ENCODE measurements at regions not wholly inside any gene's neighbourhood (a gene's known extent, or its start where the extent isn't known, plus 50 kb on each side); places are given as distances from the start of the nearest gene placed in this dataset.

DNA sequence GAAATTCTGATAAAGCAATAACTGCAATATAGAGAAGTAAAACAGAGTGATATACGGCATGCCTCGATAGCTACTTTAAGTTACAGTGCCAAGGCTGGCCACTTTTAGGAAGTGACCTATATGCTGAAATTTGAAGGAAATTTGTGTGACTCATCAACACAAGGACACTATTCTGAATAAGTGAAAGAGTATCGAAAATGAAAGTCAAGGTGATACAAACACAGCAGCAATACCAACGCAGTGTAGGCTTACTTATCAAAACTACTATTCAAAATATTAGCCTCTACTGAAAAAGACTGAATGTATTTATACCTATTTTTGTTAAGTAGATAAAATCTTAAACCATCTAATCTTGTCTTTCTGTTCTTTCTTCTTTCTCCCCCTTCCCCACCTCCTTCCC is 459.9 kb upstream of the GNPDA2 start:
- H3K4me1 ChIP-seq (ENCODE audit: insufficient read depth, low read length) = no peaks in the 10 kb centered on the region
- no peak for FAIRE-seq
- CTCF ChIA-PET (ENCODE audit: low intra/inter-chr PET ratio, low total read pairs) = no interaction called here
- no peak for ATAC-seq
- no TSS peak for BruUV-seq (replicated peaks)
- H3K79me2 ChIP-seq (ENCODE audit: insufficient read depth, low read length) = no peaks in the 10 kb centered on the region
- POLR2A ChIA-PET = no interaction called here
- H3K9ac ChIP-seq (ENCODE audit: insufficient read depth, low read depth, low read length) = no peak overlapping the region
- no peaks in the 10 kb centered on the region for H3K9me3 ChIP-seq (ENCODE audit: low read length)
- no peak overlapping the region for H3K4me2 ChIP-seq (ENCODE audit: low read depth, low read length)
- intact Hi-C loops (cut with micrococcal nuclease; ENCODE audit: unreplicated experiment) = no loop called here
- no peaks in the 10 kb centered on the region for H3K36me3 ChIP-seq (replicated peaks in 1 of 2; ENCODE audit: control insufficient read depth in 1 of 2, insufficient read depth in 2 of 2, low read length in 2 of 2)
- no peaks in the 10 kb centered on the region for H3K27me3 ChIP-seq (ENCODE audit: control insufficient read depth in 1 of 2, insufficient read depth in 2 of 2, low read length in 2 of 2)
- H3K27ac ChIP-seq (ENCODE audit: extremely low read length, insufficient read depth, low read length) = no peak overlapping the region
- WGBS (ENCODE audit: low lambda C conversion rate) = 2% methylated on average over 4 of the region's 4 CpGs
- TF ChIP-seq HNRNPK (IDR thresholded peaks at IDR 0.05; ENCODE audit: low read depth, low read length, poor library complexity, severe bottlenecking) (peak; percentile 63), CREBL2 (CRISPR knock-in tag; IDR thresholded peaks at IDR 0.05; ENCODE audit: borderline replicate concordance) (no peak)
- DNase-seq (ENCODE audit: low spot score) = no peak
- H3K4me3 ChIP-seq (replicated peaks in 1 of 3; ENCODE audit: insufficient read depth in 1 of 3, low read depth in 2 of 3, low read length in 3 of 3) = no peak overlapping the region
- H2AFZ ChIP-seq (ENCODE audit: low read length) = no peak overlapping the region
- no peaks in the 10 kb centered on the region for H4K20me1 ChIP-seq (ENCODE audit: insufficient read depth, low read length)
- in situ Hi-C loops (cut with HindIII; ENCODE audit: extremely low pct_ligation_motif_present, low pct_unique_long_range_greater_than_20kb) = no loop called here

- H3K27me3 ChIP-seq (ENCODE audit: control insufficient read depth in 1 of 2, insufficient read depth in 2 of 2, low read length in 2 of 2) = no peaks in the 10 kb centered on the region
- no peak for DNase-seq (ENCODE audit: low spot score)
- ChIA-PET POLR2A (no interaction called here), CTCF (ENCODE audit: low intra/inter-chr PET ratio, low total read pairs) (no interaction called here)
- H3K4me3 ChIP-seq (replicated peaks in 1 of 3; ENCODE audit: insufficient read depth in 1 of 3, low read depth in 2 of 3, low read length in 3 of 3) = no peak overlapping the region
- in situ Hi-C loops (cut with HindIII; ENCODE audit: extremely low pct_ligation_motif_present, low pct_unique_long_range_greater_than_20kb) = no loop called here
- no peaks in the 10 kb centered on the region for H4K20me1 ChIP-seq (ENCODE audit: insufficient read depth, low read length)
- no peak for FAIRE-seq
- intact Hi-C loops (cut with micrococcal nuclease; ENCODE audit: unreplicated experiment) = no loop called here
- no TSS peak for BruUV-seq (replicated peaks)
- H3K36me3 ChIP-seq (replicated peaks in 1 of 2; ENCODE audit: control insufficient read depth in 1 of 2, insufficient read depth in 2 of 2, low read length in 2 of 2) = no peaks in the 10 kb centered on the region
- ATAC-seq = no peak
- 0% methylated on average over 2 of the region's 2 CpGs for WGBS (ENCODE audit: low lambda C conversion rate)
- H3K79me2 ChIP-seq (ENCODE audit: insufficient read depth, low read length) = no peaks in the 10 kb centered on the region
- no peak overlapping the region for H2AFZ ChIP-seq (ENCODE audit: low read length)
- H3K27ac ChIP-seq (ENCODE audit: extremely low read length, insufficient read depth, low read length) = no peak overlapping the region
- no peak overlapping the region for H3K9ac ChIP-seq (ENCODE audit: insufficient read depth, low read depth, low read length)
- no peak overlapping the region for H3K4me2 ChIP-seq (ENCODE audit: low read depth, low read length)
- no peaks in the 10 kb centered on the region for H3K4me1 ChIP-seq (ENCODE audit: insufficient read depth, low read length)
- H3K9me3 ChIP-seq (ENCODE audit: low read length) = no peaks in the 10 kb centered on the region
- TF ChIP-seq ZNF296 (CRISPR knock-in tag; conservative IDR thresholded peaks at IDR 0.05) (no peak), IRF2 (CRISPR knock-in tag; IDR thresholded peaks at IDR 0.05) (no peak), IRF9 (CRISPR knock-in tag; IDR thresholded peaks at IDR 0.05; ENCODE audit: borderline replicate concordance) (no peak), ZNF543 (CRISPR knock-in tag; IDR thresholded peaks at IDR 0.05) (no peak), DNMT3B (CRISPR knock-in tag; conservative IDR thresholded peaks at IDR 0.05) (no peak), ZBTB7A (CRISPR knock-in tag; IDR thresholded peaks at IDR 0.05) (no peak), ZBTB26 (CRISPR knock-in tag; IDR thresholded peaks at IDR 0.05; ENCODE audit: borderline replicate concordance) (no peak)
- TF ChIP-seq, protein P1, sequence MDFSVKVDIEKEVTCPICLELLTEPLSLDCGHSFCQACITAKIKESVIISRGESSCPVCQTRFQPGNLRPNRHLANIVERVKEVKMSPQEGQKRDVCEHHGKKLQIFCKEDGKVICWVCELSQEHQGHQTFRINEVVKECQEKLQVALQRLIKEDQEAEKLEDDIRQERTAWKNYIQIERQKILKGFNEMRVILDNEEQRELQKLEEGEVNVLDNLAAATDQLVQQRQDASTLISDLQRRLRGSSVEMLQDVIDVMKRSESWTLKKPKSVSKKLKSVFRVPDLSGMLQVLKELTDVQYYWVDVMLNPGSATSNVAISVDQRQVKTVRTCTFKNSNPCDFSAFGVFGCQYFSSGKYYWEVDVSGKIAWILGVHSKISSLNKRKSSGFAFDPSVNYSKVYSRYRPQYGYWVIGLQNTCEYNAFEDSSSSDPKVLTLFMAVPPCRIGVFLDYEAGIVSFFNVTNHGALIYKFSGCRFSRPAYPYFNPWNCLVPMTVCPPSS (IDR thresholded peaks at IDR 0.05) = no peak
Measured at GRCh38 chr4:45183905-45184304, 457.5 kb upstream of the GNPDA2 start.

Measured in HepG2 (cell line).